BE2C (cell line): ENCODE measurements at regions not wholly inside any gene's neighbourhood (a gene's known extent, or its start where the extent isn't known, plus 50 kb on each side); places are given as distances from the start of the nearest gene placed in this dataset.
"Not testable (repeated sequence)": the region's sequence is repeated elsewhere in the genome, so short reads cannot be mapped to it uniquely, and the experiment has no call there.

Source experiments
- DNase-seq: peaks from one replicate; pipeline ENCODE4 v3.0.0-alpha.2; 2020
- H3K27me3 ChIP-seq: fragments of 250-450 bp; sonication (Bioruptor Pico); 2 replicates; pipeline ENCODE4 v1.5.1; 2020; ENCODE audit warnings: mild to moderate bottlenecking
- H3K36me3 ChIP-seq: fragments of 250-450 bp; sonication (Bioruptor Pico); 2 replicates; pipeline ENCODE4 v1.5.1; 2020; ENCODE audit warnings: mild to moderate bottlenecking
- H3K4me1 ChIP-seq: fragments of 250-450 bp; sonication (Bioruptor Pico); 2 replicates; pipeline ENCODE4 v1.5.1; 2020
- H3K4me3 ChIP-seq: 2 replicates; pipeline ENCODE4 v1.5.1; 2011; ENCODE audit warnings: low read depth, low read length
- H3K9me3 ChIP-seq: fragments of 250-450 bp; sonication (Bioruptor Pico); 2 replicates; pipeline ENCODE4 v1.5.1; 2020
- TF ChIP-seq, protein P1 (sequence below): IDR thresholded peaks from 2 replicates; pipeline ENCODE4 v1.5.1; 2012; ENCODE audit warnings: mild to moderate bottlenecking, low read depth, low read length

- Histone ChIP-seq H3K27me3 (no peaks in the 10 kb centered on the region), H3K4me3 (no peak overlapping the region), H3K36me3 (no peaks in the 10 kb centered on the region), H3K4me1 (no peaks in the 10 kb centered on the region), H3K9me3 (no peaks in the 10 kb centered on the region)
- no peak for DNase-seq
- TF ChIP-seq, protein P1, sequence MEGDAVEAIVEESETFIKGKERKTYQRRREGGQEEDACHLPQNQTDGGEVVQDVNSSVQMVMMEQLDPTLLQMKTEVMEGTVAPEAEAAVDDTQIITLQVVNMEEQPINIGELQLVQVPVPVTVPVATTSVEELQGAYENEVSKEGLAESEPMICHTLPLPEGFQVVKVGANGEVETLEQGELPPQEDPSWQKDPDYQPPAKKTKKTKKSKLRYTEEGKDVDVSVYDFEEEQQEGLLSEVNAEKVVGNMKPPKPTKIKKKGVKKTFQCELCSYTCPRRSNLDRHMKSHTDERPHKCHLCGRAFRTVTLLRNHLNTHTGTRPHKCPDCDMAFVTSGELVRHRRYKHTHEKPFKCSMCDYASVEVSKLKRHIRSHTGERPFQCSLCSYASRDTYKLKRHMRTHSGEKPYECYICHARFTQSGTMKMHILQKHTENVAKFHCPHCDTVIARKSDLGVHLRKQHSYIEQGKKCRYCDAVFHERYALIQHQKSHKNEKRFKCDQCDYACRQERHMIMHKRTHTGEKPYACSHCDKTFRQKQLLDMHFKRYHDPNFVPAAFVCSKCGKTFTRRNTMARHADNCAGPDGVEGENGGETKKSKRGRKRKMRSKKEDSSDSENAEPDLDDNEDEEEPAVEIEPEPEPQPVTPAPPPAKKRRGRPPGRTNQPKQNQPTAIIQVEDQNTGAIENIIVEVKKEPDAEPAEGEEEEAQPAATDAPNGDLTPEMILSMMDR = no peak
Measured at GRCh38 chr14:48319823-48320222, 644.4 kb upstream of the MDGA2 start.

GRCh38 chr14:48304729-48305128 is 629.3 kb upstream of the MDGA2 start:
- H3K4me1 ChIP-seq = no peaks in the 10 kb centered on the region
- TF ChIP-seq, protein P1 = no peak
- no peak overlapping the region for H3K4me3 ChIP-seq
- H3K36me3 ChIP-seq = no peaks in the 10 kb centered on the region
- no peaks in the 10 kb centered on the region for H3K9me3 ChIP-seq
- H3K27me3 ChIP-seq = no peaks in the 10 kb centered on the region
- DNase-seq = no peak

DNA sequence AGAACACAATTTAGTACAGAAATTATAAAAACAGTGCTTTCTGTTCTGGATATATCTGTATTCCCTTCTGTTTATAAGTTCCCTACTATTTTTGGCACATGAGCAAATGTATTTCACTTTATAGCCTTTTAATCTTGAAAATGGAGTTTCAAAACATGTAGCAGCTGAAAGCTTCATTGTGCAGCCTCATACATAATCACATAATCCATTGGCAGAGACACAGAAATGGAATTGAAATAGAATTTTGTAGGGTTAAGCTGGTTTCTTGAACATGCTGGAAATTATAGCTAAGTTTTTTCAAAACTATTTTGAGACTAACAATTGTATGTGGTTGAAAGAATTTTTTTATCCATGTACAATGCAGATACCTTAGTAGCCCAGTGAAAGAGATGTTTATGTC is 614.3 kb upstream of the MDGA2 start:
- Histone ChIP-seq H3K36me3 (no peaks in the 10 kb centered on the region), H3K9me3 (no peaks in the 10 kb centered on the region), H3K4me1 (no peaks in the 10 kb centered on the region), H3K27me3 (no peaks in the 10 kb centered on the region), H3K4me3 (no peak overlapping the region)
- TF ChIP-seq, protein P1 = no peak
- DNase-seq = no peak

GRCh38 chr14:48285217-48285616 is 609.8 kb upstream of the MDGA2 start:
- H3K4me1 ChIP-seq, H3K27me3 ChIP-seq, H3K9me3 ChIP-seq, DNase-seq, H3K4me3 ChIP-seq, H3K36me3 ChIP-seq: not testable (repeated sequence)

DNA sequence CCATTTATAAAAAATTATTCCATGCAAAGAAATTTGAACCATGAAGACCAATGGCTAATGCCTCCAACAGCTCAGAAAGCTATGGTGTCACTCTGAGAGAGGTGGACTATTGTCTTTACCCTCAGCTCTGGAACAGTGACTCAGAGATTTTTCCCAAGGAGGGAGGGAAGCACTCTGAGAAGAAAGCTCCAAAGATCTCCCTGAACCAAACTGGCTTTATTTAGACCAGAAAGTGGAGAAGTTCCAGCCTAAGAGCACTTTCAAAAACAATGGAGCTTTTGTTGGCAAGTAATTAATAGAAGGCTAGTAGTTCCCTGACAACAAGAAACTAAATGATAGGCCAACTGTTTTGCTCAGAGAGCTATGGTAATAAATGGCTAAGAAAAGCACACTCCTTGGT is 599.9 kb upstream of the MDGA2 start:
- no peaks in the 10 kb centered on the region for H3K4me1 ChIP-seq
- H3K27me3 ChIP-seq = no peaks in the 10 kb centered on the region
- H3K4me3 ChIP-seq = no peak overlapping the region
- H3K36me3 ChIP-seq = no peaks in the 10 kb centered on the region
- TF ChIP-seq, protein P1 = no peak
- DNase-seq = no peak
- H3K9me3 ChIP-seq = no peaks in the 10 kb centered on the region

GRCh38 chr14:48274826-48275225 is 599.4 kb upstream of the MDGA2 start:
- Histone ChIP-seq H3K9me3 (no peaks in the 10 kb centered on the region), H3K4me3 (no peak overlapping the region), H3K27me3 (no peaks in the 10 kb centered on the region), H3K4me1 (no peaks in the 10 kb centered on the region), H3K36me3 (no peaks in the 10 kb centered on the region)
- DNase-seq = no peak
- TF ChIP-seq, protein P1 = no peak

- not testable (repeated sequence) for H3K4me3 ChIP-seq, H3K27me3 ChIP-seq, H3K9me3 ChIP-seq, H3K36me3 ChIP-seq, DNase-seq, H3K4me1 ChIP-seq
Measured at GRCh38 chr14:48267926-48268325, 592.5 kb upstream of the MDGA2 start.

- not testable (repeated sequence) for H3K4me1 ChIP-seq, H3K36me3 ChIP-seq, DNase-seq, H3K27me3 ChIP-seq, H3K4me3 ChIP-seq, H3K9me3 ChIP-seq
Measured at GRCh38 chr14:48266201-48266600, 590.8 kb upstream of the MDGA2 start.
